Ectodermal cell (in vitro differentiated cells): ENCODE measurements at regions not wholly inside any gene's neighbourhood (a gene's known extent, or its start where the extent isn't known, plus 50 kb on each side); places are given as distances from the start of the nearest gene placed in this dataset.
"Not testable (repeated sequence)": the region's sequence is repeated elsewhere in the genome, so short reads cannot be mapped to it uniquely, and the experiment has no call there.

ENCODE experiments used
- H3K27ac ChIP-seq: 2 replicates; pipeline ENCODE4 v1.7.0; 2013; ENCODE audit warnings: mild to moderate bottlenecking, low read depth, low read length; ENCODE audit not compliant: insufficient read depth, poor library complexity, severe bottlenecking
- H3K27me3 ChIP-seq: 2 replicates; pipeline ENCODE4 v1.7.0; 2013; ENCODE audit warnings: mild to moderate bottlenecking, low read length; ENCODE audit not compliant: insufficient read depth, control insufficient read depth, poor library complexity, severe bottlenecking
- H3K36me3 ChIP-seq: one replicate; pipeline ENCODE4 v1.7.0; 2013; ENCODE audit warnings: low read length; ENCODE audit not compliant: control insufficient read depth, insufficient read depth
- H3K4me1 ChIP-seq: one replicate; pipeline ENCODE4 v1.7.0; 2013; ENCODE audit warnings: low read length; ENCODE audit not compliant: control insufficient read depth, insufficient read depth
- H3K4me3 ChIP-seq: 2 replicates; pipeline ENCODE4 v1.7.0; 2013; ENCODE audit warnings: low read depth, low read length, control low read depth; ENCODE audit not compliant: insufficient read depth
- H3K9me3 ChIP-seq: 2 replicates; pipeline ENCODE4 v1.7.0; 2013; ENCODE audit warnings: mild to moderate bottlenecking, low read length, moderate library complexity; ENCODE audit not compliant: control insufficient read depth
- WGBS, 2 experiments: methylation state at CpG; one replicate each; pipeline ENCODE4 v1.1.7; 2013; ENCODE audit warnings: missing lambda C conversion rate in 2 of 2; 5-methylcytosine and 5-hydroxymethylcytosine counted together

- WGBS, 2 experiments: 92 to 93% methylated on average over 6 of the region's 6 CpGs
- H3K4me3 ChIP-seq, H3K36me3 ChIP-seq, H3K27me3 ChIP-seq, H3K9me3 ChIP-seq, H3K4me1 ChIP-seq, H3K27ac ChIP-seq: not testable (repeated sequence)
These were observed 67.0 kb upstream of the WSCD1 start for GRCh38 chr17:6003221-6003620.

DNA sequence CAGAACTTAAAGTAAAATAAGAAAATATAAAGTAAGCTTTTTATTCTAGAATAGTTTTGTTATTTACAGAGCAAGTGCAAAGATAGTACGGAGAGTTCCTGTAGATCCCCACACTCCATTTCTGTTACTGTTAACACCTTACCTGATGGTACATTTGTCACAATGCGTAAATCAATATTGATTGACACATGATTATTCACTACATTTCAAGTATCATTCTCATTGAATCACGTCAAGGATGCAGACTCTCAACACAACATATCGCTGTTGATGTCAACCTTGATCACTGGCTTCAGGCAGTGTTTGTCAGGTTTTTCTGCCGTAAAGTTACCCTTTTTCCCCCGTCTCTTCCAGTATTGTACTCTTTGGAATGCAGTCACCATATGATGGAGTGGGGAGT is 64.2 kb upstream of the WSCD1 start:
- H3K36me3 ChIP-seq: no peaks in the 10 kb centered on the region
- H3K4me1 ChIP-seq: no peaks in the 10 kb centered on the region
- no peak overlapping the region for H3K4me3 ChIP-seq
- no peaks in the 10 kb centered on the region for H3K9me3 ChIP-seq
- no peak overlapping the region for H3K27ac ChIP-seq
- no peaks in the 10 kb centered on the region for H3K27me3 ChIP-seq
- whole genome bisulfite sequencing, 2 experiments: 76 to 78% methylated on average over 6 of the region's 6 CpGs

DNA sequence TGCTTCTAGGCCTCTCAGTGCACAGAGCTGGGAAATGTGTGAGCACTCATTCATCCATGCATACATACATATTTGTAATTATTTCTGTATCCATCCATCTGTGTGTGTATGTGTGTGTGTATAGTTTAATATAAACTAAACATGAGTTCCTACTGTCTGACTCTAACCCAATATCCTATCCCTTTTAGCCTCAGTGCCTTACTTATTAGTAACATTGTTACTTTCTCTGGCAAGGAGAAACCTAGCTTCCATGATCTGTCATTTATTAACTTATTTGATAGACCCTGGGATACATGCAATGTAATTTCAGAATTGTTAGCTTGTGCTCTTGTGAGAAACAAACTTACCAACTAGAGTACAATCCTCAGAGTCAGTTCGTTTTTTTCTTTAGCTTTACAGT is 59.0 kb upstream of the WSCD1 start:
- Histone ChIP-seq H3K9me3 (no peaks in the 10 kb centered on the region), H3K36me3 (no peaks in the 10 kb centered on the region), H3K4me1 (no peaks in the 10 kb centered on the region), H3K4me3 (no peak overlapping the region), H3K27me3 (no peaks in the 10 kb centered on the region), H3K27ac (no peak overlapping the region)
- WGBS, 2 experiments: 88 to 91% methylated on average over 1 of the region's 1 CpG

DNA sequence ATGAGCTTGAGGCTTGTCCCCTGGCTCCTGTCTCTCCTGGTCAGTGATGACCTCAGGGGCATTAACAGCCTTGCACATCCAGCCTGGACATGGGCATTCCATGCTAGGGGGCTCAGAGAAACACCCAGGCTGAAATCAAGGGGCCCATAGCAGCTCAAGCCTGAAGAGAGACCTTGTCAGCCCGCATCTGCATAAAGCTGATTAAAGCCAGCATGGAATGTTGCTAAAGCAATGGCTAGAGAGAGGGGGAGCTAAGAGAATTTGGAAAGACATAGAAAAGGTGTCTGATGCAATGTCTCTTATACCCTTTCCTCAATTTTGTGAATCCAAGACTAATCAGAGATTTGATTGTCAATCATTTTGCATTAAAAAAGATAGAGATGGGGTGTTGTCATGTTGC is 51.4 kb upstream of the WSCD1 start:
- H3K4me1 ChIP-seq: peaks cover 17% of the 10 kb centered on the region
- 57 to 64% methylated on average over 1 of the region's 1 CpG for WGBS, 2 experiments
- no peak overlapping the region for H3K27ac ChIP-seq
- no peaks in the 10 kb centered on the region for H3K36me3 ChIP-seq
- no peaks in the 10 kb centered on the region for H3K27me3 ChIP-seq
- H3K9me3 ChIP-seq: no peaks in the 10 kb centered on the region
- H3K4me3 ChIP-seq: no peak overlapping the region

- peaks cover 17% of the 10 kb centered on the region for H3K4me1 ChIP-seq
- H3K4me3 ChIP-seq: no peak overlapping the region
- WGBS, 2 experiments: 92 to 96% methylated on average over 6 of the region's 6 CpGs
- no peaks in the 10 kb centered on the region for H3K36me3 ChIP-seq
- H3K9me3 ChIP-seq: no peaks in the 10 kb centered on the region
- no peak overlapping the region for H3K27ac ChIP-seq
- H3K27me3 ChIP-seq: no peaks in the 10 kb centered on the region
These were observed 50.2 kb upstream of the WSCD1 start for GRCh38 chr17:6019959-6020358.

DNA sequence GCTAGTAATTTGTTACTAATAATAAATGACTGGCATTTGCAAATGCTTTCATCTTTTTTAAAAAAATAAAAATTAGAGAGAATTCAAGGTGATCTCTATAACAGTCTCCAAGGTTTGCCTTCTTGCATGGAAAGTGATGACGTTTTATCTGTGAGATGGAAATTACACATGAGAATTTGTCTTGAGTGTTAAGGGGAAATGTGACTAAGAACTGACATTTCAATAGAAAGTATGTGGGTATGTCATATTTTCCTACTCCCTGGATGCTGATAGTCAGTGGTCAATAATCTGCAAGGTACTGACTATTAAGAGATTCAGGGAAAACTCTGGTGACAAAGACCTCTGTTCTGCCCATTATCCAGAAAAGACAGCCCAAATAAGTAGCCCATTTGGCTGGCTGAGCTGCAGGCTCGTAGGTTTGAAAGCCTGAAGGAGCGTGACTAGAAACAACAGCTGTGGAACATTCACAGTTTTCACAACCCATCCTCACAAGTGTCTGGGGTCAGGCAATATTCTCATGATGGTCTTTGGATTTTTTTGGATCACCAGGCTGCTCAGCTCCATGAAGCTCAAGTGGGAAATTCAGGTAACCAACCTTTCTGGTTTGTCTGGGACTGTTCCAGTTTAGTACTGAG is 49.7 kb upstream of the WSCD1 start:
- peaks cover 17% of the 10 kb centered on the region for H3K4me1 ChIP-seq
- 95 to 99% methylated on average over 3 of the region's 3 CpGs for WGBS, 2 experiments
- no peaks in the 10 kb centered on the region for H3K9me3 ChIP-seq
- H3K27ac ChIP-seq: no peak overlapping the region
- no peaks in the 10 kb centered on the region for H3K36me3 ChIP-seq
- no peaks in the 10 kb centered on the region for H3K27me3 ChIP-seq
- no peak overlapping the region for H3K4me3 ChIP-seq
